Endothelial cell of umbilical vein (primary cell): ENCODE measurements at regions not wholly inside any gene's neighbourhood (a gene's known extent, or its start where the extent isn't known, plus 50 kb on each side); places are given as distances from the start of the nearest gene placed in this dataset.

Source experiments
- BruUV-seq: library from RNA; stranded (reverse); fragments of 400-500 nt; replicated peaks from 2 replicates; lab custom pipeline; 2021; lab: Mats Ljungman, UMichigan
- CTCF ChIA-PET: fragments of 300-600, 350-600 bp; sonication (Branson Sonifier 250); formaldehyde crosslinking; loops from one replicate; lab custom pipeline; 2021; ENCODE audit warnings: antibody characterized with exemption, inconsistent platforms; lab: Charles Lee
- POLR2A ChIA-PET: fragments of 300-600, 350-600 bp; sonication (Branson Sonifier 250); formaldehyde crosslinking; loops from one replicate; lab custom pipeline; 2021; ENCODE audit warnings: antibody characterized with exemption, inconsistent platforms; lab: Charles Lee
- DNase-seq: peaks from one replicate; pipeline ENCODE4 v3.0.0-alpha.2; 2011; ENCODE audit warnings: low read depth, low spot score
- FAIRE-seq: peaks from 2 replicates; lab custom pipeline; 2011; peaks lifted over from hg19 to GRCh38; lab: Jason Lieb, UNC
- H2AFZ ChIP-seq: 2 replicates; pipeline ENCODE4 v1.6.0; 2012; ENCODE audit warnings: low read depth, low read length, control low read depth, inconsistent platforms
- H3K27ac ChIP-seq: 2 replicates; pipeline ENCODE4 v1.5.1; 2011; ENCODE audit warnings: low read depth, mild to moderate bottlenecking, control low read depth, low read length, moderate library complexity; ENCODE audit not compliant: insufficient read depth
- H3K27me3 ChIP-seq, 2 experiments: 2 replicates each; pipeline versions ENCODE4 v1.6.0 to v1.6.1; 2011; ENCODE audit warnings: low read length in 2 of 2, mixed read lengths in 1 of 2; ENCODE audit not compliant: control insufficient read depth in 2 of 2, insufficient read depth in 2 of 2
- H3K36me3 ChIP-seq, 2 experiments: 2 replicates in 1 of 2; 3 replicates in 1 of 2; pipeline ENCODE4 v1.5.1; 2011; ENCODE audit warnings: low read length in 2 of 2, mild to moderate bottlenecking in 1 of 2, moderate library complexity in 1 of 2; ENCODE audit not compliant: control insufficient read depth in 2 of 2, insufficient read depth in 2 of 2; ENCODE audit errors: extremely low read depth in 1 of 2
- H3K4me1 ChIP-seq: 3 replicates; pipeline ENCODE4 v1.5.1; 2011; ENCODE audit warnings: mild to moderate bottlenecking, low read length; ENCODE audit not compliant: control insufficient read depth, insufficient read depth; ENCODE audit errors: extremely low read depth
- H3K4me2 ChIP-seq: 2 replicates; pipeline ENCODE4 v1.6.1; 2011; ENCODE audit warnings: low read length, control low read depth, mixed read lengths; ENCODE audit not compliant: insufficient read depth
- H3K4me3 ChIP-seq, 3 experiments: fragments of 200-600 bp in 1 of 3; sonication (generic), shearing (Covaris generic) in 1 of 3; replicated peaks in 1 of 3; 2 replicates each; pipeline ENCODE4 v1.5.1; 2011 to 2016; ENCODE audit warnings: control low read depth in 3 of 3, low read length in 3 of 3, mild to moderate bottlenecking in 2 of 3, inconsistent platforms in 1 of 3, low read depth in 1 of 3, moderate library complexity in 1 of 3; ENCODE audit not compliant: insufficient read depth in 1 of 3
- H3K79me2 ChIP-seq: 2 replicates; pipeline ENCODE4 v1.6.0; 2012; ENCODE audit warnings: low read length, inconsistent platforms; ENCODE audit not compliant: control insufficient read depth, insufficient read depth
- H3K9ac ChIP-seq: replicated peaks from 2 replicates; pipeline ENCODE3; 2011; ENCODE audit warnings: low read length, control low read depth; ENCODE audit not compliant: insufficient read depth; ENCODE audit errors: extremely low read depth
- H3K9me1 ChIP-seq: replicated peaks from 3 replicates; pipeline ENCODE4 v1.6.0; 2011; ENCODE audit warnings: mild to moderate bottlenecking, low read length; ENCODE audit not compliant: control insufficient read depth, insufficient read depth; ENCODE audit errors: extremely low read depth
- H3K9me3 ChIP-seq: replicated peaks from 2 replicates; pipeline ENCODE4 v1.5.1; 2012; ENCODE audit warnings: low read length, inconsistent platforms; ENCODE audit not compliant: control insufficient read depth, insufficient read depth
- H4K20me1 ChIP-seq: replicated peaks from 2 replicates; pipeline ENCODE3; 2011; ENCODE audit warnings: mild to moderate bottlenecking, low read length; ENCODE audit not compliant: control insufficient read depth, insufficient read depth; ENCODE audit errors: extremely low read depth
- EZH2 ChIP-seq: IDR thresholded peaks from 2 replicates; pipeline ENCODE4 v1.6.1; 2012; ENCODE audit warnings: borderline replicate concordance, low read depth, mild to moderate bottlenecking, moderate library complexity, low read length, inconsistent platforms; ENCODE audit not compliant: severe bottlenecking
- FOS ChIP-seq: IDR thresholded peaks from 2 replicates; pipeline ENCODE4 v1.6.1; 2011; ENCODE audit warnings: mild to moderate bottlenecking, low read length, moderate library complexity, borderline replicate concordance; ENCODE audit not compliant: insufficient read depth
- GATA2 ChIP-seq: IDR thresholded peaks from 2 replicates; pipeline ENCODE4 v1.7.0; 2011; ENCODE audit warnings: low read depth, mild to moderate bottlenecking, moderate library complexity, mixed read lengths, low read length; ENCODE audit not compliant: insufficient read length, insufficient read depth
- JUN ChIP-seq: IDR thresholded peaks from 2 replicates; pipeline ENCODE4 v1.6.1; 2011; ENCODE audit warnings: borderline replicate concordance, low read depth; ENCODE audit not compliant: insufficient read length, insufficient read depth
- MAX ChIP-seq: IDR thresholded peaks from 2 replicates; pipeline ENCODE4 v1.6.1; 2011; ENCODE audit not compliant: insufficient read depth, insufficient read length
- MYC ChIP-seq: IDR thresholded peaks from one replicate; pipeline ENCODE4 v1.6.1; 2011; ENCODE audit warnings: mild to moderate bottlenecking, low read depth, low read length
- POLR2A ChIP-seq: IDR thresholded peaks from 2 replicates; pipeline ENCODE4 v1.6.1; 2012; ENCODE audit warnings: low read depth, mild to moderate bottlenecking, control low read depth, low read length
- POLR2AphosphoS5 ChIP-seq: IDR thresholded peaks from 2 replicates; pipeline ENCODE4 v1.6.1; 2012; ENCODE audit warnings: low read depth, mild to moderate bottlenecking, control low read depth, low read length, moderate library complexity; ENCODE audit not compliant: insufficient read depth
- dilution Hi-C: fragments of 300-500 bp; cut with MboI; formaldehyde crosslinking; loops from one replicate; pipeline ENCODE4 v1.15.0; 2019; ENCODE audit warnings: low sequenced_read_pairs; ENCODE audit not compliant: extremely low pct_ligation_motif_present
- intact Hi-C: fragments of 100-400 bp; cut with micrococcal nuclease; formaldehyde crosslinking; loops from one replicate; pipeline ENCODE4 v1.10.0; 2022
- TF ChIP-seq, protein P1 (sequence below), 2 donors: IDR thresholded peaks; 1 replicate in 1 of 2; 2 replicates in 1 of 2; pipeline ENCODE4 v1.5.1; 2011; ENCODE audit warnings: low read length in 2 of 2, mild to moderate bottlenecking in 2 of 2, moderate library complexity in 2 of 2, control low read depth in 1 of 2, inconsistent platforms in 1 of 2, low read depth in 1 of 2; ENCODE audit not compliant: insufficient read depth in 1 of 2; ENCODE audit errors: extremely low read depth in 1 of 2

DNA sequence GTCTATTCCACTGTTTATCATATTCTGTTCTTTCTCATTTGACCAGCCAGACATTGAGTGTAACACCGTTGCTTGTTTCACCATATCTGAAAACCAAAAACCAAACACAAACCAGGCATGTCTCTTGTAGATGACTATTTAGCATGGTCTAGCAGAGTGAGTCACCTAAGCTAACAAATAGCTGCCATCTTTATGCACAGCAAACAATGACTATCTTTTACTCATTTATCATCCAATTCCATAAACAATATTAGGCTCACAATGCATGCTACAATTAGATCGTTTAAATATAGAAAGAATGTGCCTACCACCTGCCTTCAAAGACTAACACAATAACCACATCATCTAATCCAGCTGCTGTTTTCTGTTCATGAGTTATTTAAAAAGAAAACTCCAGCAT is 495.4 kb downstream of the PCDH19 start:
- H3K27me3 ChIP-seq, result no peaks in the 10 kb centered on the region
- ChIA-PET CTCF (no interaction called here), POLR2A (no interaction called here)
- dilution Hi-C loops (no loop called here), intact Hi-C loops (no loop called here)
- no peak for TF ChIP-seq MAX
- TF ChIP-seq JUN, result peak; percentile 23
- TF ChIP-seq FOS, result no peak
- no peak overlapping the region for H3K9ac ChIP-seq
- H3K9me1 ChIP-seq, result no peaks in the 10 kb centered on the region
- FAIRE-seq (peak; percentile 44), DNase-seq (no peak)
- H3K79me2 ChIP-seq, result no peaks in the 10 kb centered on the region
- no peak overlapping the region for H3K4me3 ChIP-seq
- no peaks in the 10 kb centered on the region for H3K9me3 ChIP-seq
- H4K20me1 ChIP-seq, result no peaks in the 10 kb centered on the region
- no peak overlapping the region for H3K4me2 ChIP-seq
- H2AFZ ChIP-seq, result no peak overlapping the region
- no peaks in the 10 kb centered on the region for H3K4me1 ChIP-seq
- H3K27ac ChIP-seq, result no peak overlapping the region
- BruUV-seq, result no TSS peak
- H3K36me3 ChIP-seq, result no peaks in the 10 kb centered on the region

DNA sequence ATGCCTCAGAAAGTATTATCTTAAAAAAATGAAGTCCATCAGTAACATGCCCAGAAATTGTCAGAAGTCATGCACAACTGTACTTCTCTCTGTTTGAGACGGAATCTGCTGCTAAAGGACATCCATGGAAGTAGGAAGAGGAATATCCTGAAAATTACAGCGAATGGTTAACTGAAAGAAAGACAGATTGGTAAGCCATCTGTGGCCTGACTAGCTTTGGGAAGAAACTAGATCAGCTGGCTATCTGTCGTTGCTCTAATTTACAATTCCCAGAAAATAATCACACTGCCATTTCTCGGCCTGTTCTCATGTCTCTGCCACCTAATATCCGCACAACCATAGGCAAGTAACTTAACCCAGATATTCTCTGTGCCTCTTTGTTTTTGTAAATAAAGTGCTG is 496.5 kb downstream of the PCDH19 start:
- Histone ChIP-seq H2AFZ (no peak overlapping the region), H3K4me1 (no peaks in the 10 kb centered on the region), H3K79me2 (no peaks in the 10 kb centered on the region), H3K9me3 (no peaks in the 10 kb centered on the region), H3K36me3 (no peaks in the 10 kb centered on the region), H3K27me3 (no peaks in the 10 kb centered on the region), H3K9ac (no peak overlapping the region), H4K20me1 (no peaks in the 10 kb centered on the region), H3K27ac (no peak overlapping the region), H3K4me3 (no peak overlapping the region), H3K9me1 (no peaks in the 10 kb centered on the region), H3K4me2 (no peak overlapping the region)
- ChIA-PET POLR2A (no interaction called here), CTCF (no interaction called here)
- FAIRE-seq, result no peak
- intact Hi-C loops, result no loop called here
- dilution Hi-C loops, result no loop called here
- TF ChIP-seq EZH2, result no peak
- no peak for TF ChIP-seq GATA2
- TF ChIP-seq POLR2AphosphoS5, result no peak
- no peak for TF ChIP-seq FOS
- TF ChIP-seq, protein P1, sequence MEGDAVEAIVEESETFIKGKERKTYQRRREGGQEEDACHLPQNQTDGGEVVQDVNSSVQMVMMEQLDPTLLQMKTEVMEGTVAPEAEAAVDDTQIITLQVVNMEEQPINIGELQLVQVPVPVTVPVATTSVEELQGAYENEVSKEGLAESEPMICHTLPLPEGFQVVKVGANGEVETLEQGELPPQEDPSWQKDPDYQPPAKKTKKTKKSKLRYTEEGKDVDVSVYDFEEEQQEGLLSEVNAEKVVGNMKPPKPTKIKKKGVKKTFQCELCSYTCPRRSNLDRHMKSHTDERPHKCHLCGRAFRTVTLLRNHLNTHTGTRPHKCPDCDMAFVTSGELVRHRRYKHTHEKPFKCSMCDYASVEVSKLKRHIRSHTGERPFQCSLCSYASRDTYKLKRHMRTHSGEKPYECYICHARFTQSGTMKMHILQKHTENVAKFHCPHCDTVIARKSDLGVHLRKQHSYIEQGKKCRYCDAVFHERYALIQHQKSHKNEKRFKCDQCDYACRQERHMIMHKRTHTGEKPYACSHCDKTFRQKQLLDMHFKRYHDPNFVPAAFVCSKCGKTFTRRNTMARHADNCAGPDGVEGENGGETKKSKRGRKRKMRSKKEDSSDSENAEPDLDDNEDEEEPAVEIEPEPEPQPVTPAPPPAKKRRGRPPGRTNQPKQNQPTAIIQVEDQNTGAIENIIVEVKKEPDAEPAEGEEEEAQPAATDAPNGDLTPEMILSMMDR (IDR thresholded peaks at IDR 0.05; ENCODE audit: extremely low read depth in 1 of 2, insufficient read depth in 1 of 2, low read depth in 1 of 2, low read length in 2 of 2), result no peak
- TF ChIP-seq JUN, result no peak
- no peak for TF ChIP-seq POLR2A
- no peak for TF ChIP-seq MYC
- TF ChIP-seq MAX, result no peak
- no peak for DNase-seq
- no TSS peak for BruUV-seq
